Transverse colon (tissue), 3 donors: ENCODE measurements at regions not wholly inside any gene's neighbourhood (a gene's known extent, or its start where the extent isn't known, plus 50 kb on each side); places are given as distances from the start of the nearest gene placed in this dataset.

Experiments used
- POLR2A ChIP-seq: fragments of 450-650 bp; IDR thresholded peaks from one replicate; pipeline ENCODE4 v1.6.1; 2016; ENCODE audit warnings: antibody characterized with exemption, mild to moderate bottlenecking, moderate library complexity
- POLR2AphosphoS5 ChIP-seq, 3 donors: sonication (generic); formaldehyde crosslinking; IDR thresholded peaks; one replicate each; pipeline ENCODE4 v1.6.1; 2016; ENCODE audit warnings: antibody characterized with exemption in 3 of 3

- TF ChIP-seq POLR2AphosphoS5 (IDR thresholded peaks at IDR 0.05) (no peak), POLR2A (no peak)
Observed at GRCh38 chr14:89743828-89744227, 210.7 kb downstream of the EFCAB11 start.
